Epidermal melanocyte (primary cell): ENCODE measurements at regions not wholly inside any gene's neighbourhood (a gene's known extent, or its start where the extent isn't known, plus 50 kb on each side); places are given as distances from the start of the nearest gene placed in this dataset.

Experiments used
- DNase-seq: peaks from one replicate; pipeline ENCODE4 v3.0.0; 2011; ENCODE audit warnings: low spot score; ENCODE audit not compliant: insufficient read length

DNA sequence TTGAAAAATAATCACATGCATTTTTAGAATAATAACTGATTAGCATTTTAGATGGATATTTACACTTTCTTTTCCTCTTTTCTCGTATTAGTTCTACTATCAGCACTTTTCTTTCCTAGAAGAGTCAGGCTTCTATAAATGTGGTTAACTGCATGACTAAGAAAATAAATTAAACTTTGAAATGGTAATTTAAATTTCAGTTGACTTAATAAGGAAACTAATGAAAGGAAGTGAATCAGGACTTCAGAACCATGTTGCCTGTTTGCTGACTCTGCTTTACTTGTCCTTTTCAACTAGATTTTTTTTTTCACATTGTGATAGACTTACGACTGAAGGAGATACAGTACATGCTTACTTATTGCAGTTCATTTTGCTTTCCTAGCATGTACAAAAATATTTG is 1258.2 kb upstream of the EYS start:
- DNase-seq, result no peak

DNA sequence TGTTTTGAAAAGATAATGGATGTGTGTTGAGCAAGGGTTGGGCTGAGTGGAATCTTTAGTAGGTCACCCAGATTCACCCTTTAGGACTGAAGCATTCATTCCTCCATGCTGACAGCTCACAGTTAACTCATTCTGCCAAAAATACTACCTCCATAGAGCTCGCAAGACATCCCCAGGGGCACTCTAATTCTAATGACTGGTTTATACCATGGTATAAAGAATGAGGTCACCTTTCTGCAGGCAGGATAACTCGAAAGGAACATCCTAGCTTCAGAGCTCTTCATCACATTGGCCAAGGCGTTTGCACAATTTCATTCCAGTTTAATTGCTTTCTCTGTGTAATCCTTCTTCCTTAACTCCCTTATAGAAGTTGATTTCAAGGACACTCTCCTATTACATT is 1257.2 kb upstream of the EYS start:
- DNase-seq, result no peak

DNA sequence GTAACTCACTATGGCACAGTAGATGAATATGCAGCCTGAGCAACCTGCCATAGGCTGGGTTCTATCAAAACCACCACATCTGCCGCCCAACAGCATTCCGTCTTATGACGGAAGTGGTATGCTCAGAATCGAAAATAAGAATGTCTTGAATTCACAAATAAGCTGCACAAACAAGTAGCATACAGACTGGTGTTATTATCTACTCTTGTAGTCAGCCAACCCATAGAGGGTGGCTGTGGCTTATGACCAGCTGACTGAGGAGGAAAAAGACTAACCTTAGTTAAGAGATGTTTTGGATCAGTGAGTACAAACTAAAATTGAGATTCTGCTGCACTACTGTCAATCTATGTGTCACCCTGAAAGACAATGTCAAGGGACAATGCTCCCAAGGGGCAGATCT is 1255.1 kb upstream of the EYS start:
- DNase-seq, result no peak

- DNase-seq, result no peak
These were observed 1254.2 kb upstream of the EYS start for GRCh38 chr6:66961191-66961590.

- no peak for DNase-seq
These were observed 1242.2 kb upstream of the EYS start for GRCh38 chr6:66949191-66949661.

DNA sequence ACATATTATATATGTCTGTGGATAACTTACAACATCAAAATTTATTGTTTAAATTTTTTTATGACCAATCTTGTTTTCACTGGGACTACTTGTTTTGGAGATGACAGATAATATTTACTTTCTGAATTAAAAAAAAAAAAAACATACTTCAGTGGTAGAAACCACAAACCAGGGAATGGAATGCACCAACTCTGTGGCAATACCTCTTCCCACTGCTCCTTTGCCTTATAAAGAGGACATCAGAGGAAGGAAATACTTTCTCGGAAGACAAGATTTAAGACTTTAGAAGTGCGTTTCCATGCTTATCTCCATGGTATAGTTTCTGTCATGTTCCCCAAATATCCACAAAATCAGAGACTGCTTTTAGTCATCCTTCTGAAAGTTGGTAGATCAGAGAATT is 1241.1 kb upstream of the EYS start:
- no peak for DNase-seq

DNA sequence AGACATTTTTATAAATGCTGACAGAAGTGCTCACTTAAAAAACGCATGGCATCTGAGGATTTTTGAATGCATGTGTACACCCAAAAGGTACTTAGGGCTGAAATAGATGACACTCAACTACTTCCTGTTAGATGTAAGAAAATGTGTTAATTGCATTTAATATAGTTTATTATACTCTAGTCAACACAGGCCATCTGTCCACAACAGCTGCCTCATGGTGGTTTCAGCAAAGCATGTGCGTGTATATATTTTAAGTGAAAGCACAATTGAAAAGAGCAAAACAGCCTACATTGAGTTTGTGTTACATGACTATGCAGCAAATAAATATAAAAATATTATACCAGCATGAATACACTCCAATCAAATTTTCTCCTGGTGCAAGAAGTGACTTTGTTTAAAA is 1233.0 kb upstream of the EYS start:
- no peak for DNase-seq

DNA sequence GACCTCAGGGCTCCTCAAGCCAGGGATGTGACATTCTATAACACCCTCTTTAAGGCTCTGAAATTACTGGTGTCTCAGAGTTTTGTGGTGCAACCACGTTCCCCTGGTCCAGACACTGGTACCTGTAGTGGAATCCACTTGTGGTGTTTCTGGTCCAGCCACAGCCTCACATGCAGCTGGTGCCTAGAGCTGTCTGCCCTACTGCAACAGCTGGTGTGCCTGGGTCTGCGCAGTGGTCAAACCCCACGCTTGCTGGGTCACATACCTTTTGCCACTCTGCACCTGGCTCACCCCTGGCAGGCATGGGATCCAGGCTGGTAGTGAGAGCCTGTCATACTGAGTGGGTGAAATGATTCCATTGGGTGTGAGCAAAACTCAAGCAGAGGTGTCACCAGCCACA is 1230.2 kb upstream of the EYS start:
- no peak for DNase-seq

- no peak for DNase-seq
These were observed 1228.6 kb upstream of the EYS start for GRCh38 chr6:66935612-66936011.

DNA sequence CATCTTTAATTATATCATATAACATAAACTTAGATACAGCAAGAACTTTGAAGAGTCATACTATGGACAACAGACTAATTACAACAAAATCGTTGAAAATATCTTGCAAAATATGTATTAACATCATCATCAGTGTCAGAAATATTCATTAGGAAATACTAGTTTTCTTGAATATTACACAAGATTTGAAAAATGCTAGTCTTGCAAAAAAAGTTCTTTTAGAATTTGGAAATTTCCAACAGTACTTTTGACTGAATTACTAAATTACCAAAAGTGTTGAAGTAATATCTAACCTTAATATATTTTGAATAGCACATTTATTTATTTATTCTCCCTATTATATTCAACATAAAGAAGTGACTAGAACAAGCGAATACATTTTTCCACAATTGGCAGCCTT is 1224.8 kb upstream of the EYS start:
- DNase-seq, result no peak

- DNase-seq, result no peak
These were observed 1223.7 kb upstream of the EYS start for GRCh38 chr6:66930559-66931290.

- no peak for DNase-seq
These were observed 1219.0 kb upstream of the EYS start for GRCh38 chr6:66926060-66926459.

- no peak for DNase-seq
These were observed 1206.6 kb upstream of the EYS start for GRCh38 chr6:66913657-66914056.

GRCh38 chr6:66902457-66902856 is 1195.4 kb upstream of the EYS start:
- no peak for DNase-seq

DNA sequence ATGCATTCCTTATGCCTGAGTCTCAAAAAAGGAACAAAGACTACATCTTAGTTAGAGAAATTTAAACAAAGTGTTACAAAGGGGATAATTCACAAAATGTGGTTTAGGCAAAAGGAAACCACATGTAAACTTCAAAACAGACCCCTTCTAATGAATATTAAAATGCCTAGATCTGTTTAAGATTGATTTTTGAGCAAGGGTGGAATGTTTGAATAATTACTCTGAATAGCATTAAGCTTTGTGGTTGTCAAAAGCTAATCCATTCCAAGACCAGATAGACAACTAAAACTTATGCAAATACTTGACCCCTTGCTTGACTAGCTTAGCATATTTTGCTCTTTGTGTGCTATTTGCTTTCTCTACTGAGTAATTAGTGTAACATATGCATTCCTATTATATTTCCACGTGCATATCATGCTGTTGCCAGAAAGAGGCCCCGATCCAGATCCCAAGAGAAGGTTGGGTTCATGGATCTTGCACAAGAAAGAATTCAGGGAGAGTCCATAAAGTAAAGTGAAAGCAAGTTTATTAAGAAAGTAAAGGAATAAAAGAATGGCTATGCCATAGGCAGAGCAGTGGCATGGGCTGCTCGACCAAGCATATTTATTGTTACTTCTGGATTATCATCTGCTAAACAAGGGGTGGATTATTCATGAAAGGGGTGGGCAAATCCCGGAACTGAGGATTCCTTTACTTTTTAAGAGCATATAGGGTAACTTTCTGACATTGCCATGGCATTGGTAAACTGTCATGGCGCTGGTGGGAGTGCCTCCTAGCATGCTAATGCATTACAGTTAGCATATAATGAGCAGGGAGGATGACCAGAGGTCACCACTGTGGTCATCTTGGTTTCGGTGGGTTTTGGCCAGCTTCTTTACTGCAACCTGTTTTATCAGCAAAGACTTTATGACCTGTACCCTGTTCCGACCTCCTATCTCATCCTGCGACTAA is 1193.4 kb upstream of the EYS start:
- DNase-seq, result no peak

DNA sequence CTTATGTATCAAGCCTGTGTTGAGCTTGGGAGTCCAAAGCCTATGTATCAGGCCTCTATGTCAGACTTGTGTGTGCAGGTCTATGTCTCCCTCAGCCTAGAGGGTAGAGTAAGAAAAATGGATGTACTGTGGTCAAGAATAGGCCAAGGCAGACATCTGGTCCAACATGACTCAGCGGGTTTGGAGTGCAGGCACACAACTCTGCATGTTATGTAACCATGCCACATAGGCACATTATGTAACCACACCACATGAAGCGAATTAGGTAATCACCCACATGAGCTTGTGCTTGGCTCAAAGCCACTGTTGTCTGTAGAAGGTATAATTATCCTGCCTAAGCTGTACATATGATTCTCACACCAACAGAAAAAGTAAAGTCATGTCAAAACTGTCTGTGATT is 1190.5 kb upstream of the EYS start:
- DNase-seq, result no peak

DNA sequence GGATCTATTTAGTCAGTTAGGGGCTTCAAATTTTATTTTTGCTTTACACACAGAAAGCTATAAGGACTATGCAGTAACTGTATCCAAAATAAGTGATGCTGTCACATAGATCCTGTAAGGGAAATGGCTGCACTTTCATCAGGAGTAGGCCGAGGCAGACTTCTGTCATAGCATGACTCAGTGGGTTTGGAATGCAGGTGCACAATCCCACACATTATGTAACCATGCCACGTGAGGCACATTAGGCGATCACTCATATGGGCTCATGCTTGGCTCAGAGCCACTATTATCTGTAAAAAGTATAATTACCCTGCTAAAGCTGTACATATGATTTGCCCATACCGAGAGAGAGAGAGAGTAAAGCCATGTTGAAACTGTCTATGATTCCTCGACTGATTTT is 1189.4 kb upstream of the EYS start:
- no peak for DNase-seq

DNA sequence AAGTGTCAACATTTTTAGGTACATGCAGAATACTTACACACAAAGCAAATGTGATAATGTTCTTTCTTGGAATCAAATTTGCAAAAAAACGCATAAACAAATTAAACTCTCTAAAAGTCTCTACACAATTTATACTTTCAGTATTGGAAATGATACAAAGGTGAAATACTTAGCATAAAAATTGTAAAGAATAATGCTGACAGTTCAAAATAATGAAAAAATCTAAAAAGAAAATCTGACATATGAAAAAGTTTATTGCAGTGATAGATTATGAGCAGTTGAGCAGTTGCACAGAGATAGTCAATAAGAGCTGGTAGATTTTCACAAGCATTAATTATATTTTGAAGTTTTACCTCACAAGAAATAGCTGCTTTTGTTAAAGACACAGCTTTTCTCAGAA is 1176.4 kb upstream of the EYS start:
- no peak for DNase-seq

- DNase-seq, result no peak
These were observed 1159.8 kb upstream of the EYS start for GRCh38 chr6:66866801-66867200.

GRCh38 chr6:66865771-66866170 is 1158.7 kb upstream of the EYS start:
- DNase-seq, result no peak

- no peak for DNase-seq
These were observed 1154.0 kb upstream of the EYS start for GRCh38 chr6:66861007-66861541.

- DNase-seq, result no peak
These were observed 1153.3 kb upstream of the EYS start for GRCh38 chr6:66860328-66860727.
